B cell (primary cell): ENCODE measurements at regions not wholly inside any gene's neighbourhood (a gene's known extent, or its start where the extent isn't known, plus 50 kb on each side); places are given as distances from the start of the nearest gene placed in this dataset.

Experiments
- ATAC-seq: fragments of 200-7000 bp; cut with Tn5 transposase; one replicate; pipeline ENCODE4 v1.10.0; 2021; ENCODE audit warnings: low read depth, mild to moderate bottlenecking, moderate number of reproducible peaks, moderate library complexity
- CTCF ChIA-PET: fragments of 350-600 bp; sonication (Branson Sonifier 250); formaldehyde crosslinking; loops from one replicate; lab custom pipeline; 2021; ENCODE audit warnings: antibody characterized with exemption, inconsistent platforms; lab: Charles Lee
- POLR2A ChIA-PET: fragments of 350-600 bp; sonication (Branson Sonifier 250); formaldehyde crosslinking; loops from one replicate; lab custom pipeline; 2021; ENCODE audit warnings: antibody characterized with exemption; lab: Charles Lee
- DNase-seq: peaks from one replicate; pipeline ENCODE4 v3.0.0; 2013
- H2AFZ ChIP-seq: 2 replicates; pipeline ENCODE4 v1.6.1; 2012; ENCODE audit warnings: mild to moderate bottlenecking, low read depth, low read length; ENCODE audit not compliant: insufficient read depth, poor library complexity, severe bottlenecking
- H3K27ac ChIP-seq, 2 donors: 1 replicate in 1 of 2; 2 replicates in 1 of 2; pipeline ENCODE4 v1.5.1; 2012 to 2013; ENCODE audit warnings: low read length in 2 of 2, mild to moderate bottlenecking in 2 of 2, moderate library complexity in 1 of 2
- H3K27me3 ChIP-seq, 4 experiments: fragments of 200-600 bp in 1 of 4; sonication (generic) in 1 of 4; replicated peaks in 1 of 4; 1 replicate in 2 of 4; 2 replicates in 2 of 4; pipeline versions ENCODE4 v1.6.1 to v1.7.0; 2013 to 2016; ENCODE audit warnings: low read length in 3 of 4, mild to moderate bottlenecking in 2 of 4, mixed read lengths in 1 of 4, moderate library complexity in 1 of 4; ENCODE audit not compliant: insufficient read depth in 4 of 4, control insufficient read depth in 3 of 4; ENCODE audit errors: control extremely low read depth in 1 of 4
- H3K36me3 ChIP-seq, 2 experiments: replicated peaks in 1 of 2; 1 replicate in 1 of 2; 2 replicates in 1 of 2; pipeline versions ENCODE4 v1.6.1 to v1.7.1; 2013; ENCODE audit warnings: low read length in 1 of 2; ENCODE audit not compliant: insufficient read depth in 2 of 2, control insufficient read depth in 1 of 2; ENCODE audit errors: control extremely low read depth in 1 of 2, extremely low read depth in 1 of 2
- H3K4me1 ChIP-seq, 2 donors: fragments of 200-600 bp in 1 of 2; sonication (generic) in 1 of 2; 1 replicate in 1 of 2; 2 replicates in 1 of 2; pipeline versions ENCODE4 v1.5.1 to v1.6.1; 2013 to 2017; ENCODE audit warnings: low read length in 2 of 2; ENCODE audit not compliant: control insufficient read depth in 2 of 2, insufficient read depth in 2 of 2
- H3K4me2 ChIP-seq: replicated peaks from 2 replicates; pipeline ENCODE3; 2012; ENCODE audit warnings: mild to moderate bottlenecking, low read depth, low read length; ENCODE audit not compliant: poor library complexity, severe bottlenecking
- H3K4me3 ChIP-seq, 5 experiments: fragments of 200-600 bp in 1 of 5; sonication (generic) in 1 of 5; 1 replicate in 3 of 5; 2 replicates in 2 of 5; pipeline versions ENCODE4 v1.5.1 to v1.7.0; 2011 to 2016; ENCODE audit warnings: low read length in 4 of 5, mild to moderate bottlenecking in 4 of 5, low read depth in 2 of 5, control low read depth in 1 of 5, moderate library complexity in 1 of 5; ENCODE audit not compliant: insufficient read depth in 1 of 5; ENCODE audit errors: control extremely low read depth in 1 of 5, extremely low read depth in 1 of 5
- H3K79me2 ChIP-seq: fragments of 200-600 bp; sonication (generic); one replicate; pipeline ENCODE4 v1.6.0; 2016; ENCODE audit warnings: low read length; ENCODE audit not compliant: control insufficient read depth, insufficient read depth
- H3K9ac ChIP-seq: fragments of 200-600 bp; sonication (generic); 2 replicates; pipeline ENCODE4 v1.6.1; 2017; ENCODE audit warnings: mild to moderate bottlenecking, low read length, moderate library complexity
- H3K9me3 ChIP-seq, 3 donors: one replicate each; pipeline versions ENCODE4 v1.6.1 to v1.7.1; 2013; ENCODE audit warnings: low read length in 2 of 3; ENCODE audit not compliant: control insufficient read depth in 2 of 3, insufficient read depth in 1 of 3; ENCODE audit errors: control extremely low read depth in 1 of 3
- H4K20me1 ChIP-seq: 2 replicates; pipeline ENCODE4 v1.6.0; 2012; ENCODE audit warnings: mild to moderate bottlenecking, low read length; ENCODE audit not compliant: insufficient read depth, control insufficient read depth, poor library complexity, severe bottlenecking
- H3K27ac Mint-ChIP-seq: one replicate; pipeline ENCODE4 v1.8.0; 2021; ENCODE audit warnings: mixed read lengths
- H3K27me3 Mint-ChIP-seq: one replicate; pipeline ENCODE4 v1.8.0; 2021; ENCODE audit warnings: mixed read lengths
- H3K4me1 Mint-ChIP-seq: one replicate; pipeline ENCODE4 v1.8.0; 2021; ENCODE audit warnings: mixed read lengths
- H3K4me3 Mint-ChIP-seq: one replicate; pipeline ENCODE4 v1.8.0; 2021; ENCODE audit warnings: mixed read lengths
- H3K9me3 Mint-ChIP-seq: one replicate; pipeline ENCODE4 v1.8.0; 2022; ENCODE audit warnings: mixed read lengths; ENCODE audit not compliant: insufficient read depth
- CTCF ChIP-seq: fragments of 200-600 bp; IDR thresholded peaks from one replicate; pipeline ENCODE4 v1.8.0; 2022; ENCODE audit warnings: antibody characterized with exemption, mild to moderate bottlenecking
- EZH2 ChIP-seq: IDR thresholded peaks from 2 replicates; pipeline ENCODE4 v1.6.1; 2012; ENCODE audit warnings: borderline replicate concordance, low read depth, mild to moderate bottlenecking, moderate library complexity, low read length; ENCODE audit not compliant: insufficient read depth, poor library complexity, severe bottlenecking
- WGBS: methylation state at CpG from one replicate; pipeline ENCODE4 v1.1.5; 2013; ENCODE audit warnings: missing lambda C conversion rate; ENCODE audit not compliant: insufficient coverage; 5-methylcytosine and 5-hydroxymethylcytosine counted together
- intact Hi-C: fragments of 100-400 bp; cut with micrococcal nuclease; formaldehyde crosslinking; loops from one replicate; pipeline ENCODE4 v1.10.0; 2022

DNA sequence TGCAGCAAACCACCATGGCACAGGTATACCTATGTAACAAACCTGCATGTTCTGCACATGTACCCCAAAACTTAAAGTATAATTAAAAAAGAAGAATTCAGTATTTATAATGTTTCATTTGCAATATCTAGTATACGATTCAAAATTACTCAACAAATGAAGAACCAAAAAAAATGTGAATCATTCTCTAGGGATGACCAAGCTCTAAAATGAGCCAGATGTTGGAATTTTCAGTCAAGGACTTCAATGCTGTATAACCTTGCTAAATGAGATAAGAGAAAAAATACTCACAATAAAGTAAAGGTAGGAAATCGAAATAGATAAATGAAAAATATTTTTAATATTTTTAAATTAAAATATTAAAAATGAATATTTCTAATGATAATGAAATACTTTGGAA, 108.7 kb upstream of the ADRA1B start:
- no peak overlapping the region for H2AFZ ChIP-seq
- H3K4me1 ChIP-seq, result peaks cover 9 to 10% of the 10 kb centered on the region in 2 donors
- DNase-seq (no peak), ATAC-seq (no peak)
- intact Hi-C loops, result no loop called here
- TF ChIP-seq CTCF, result no peak
- no peak for TF ChIP-seq EZH2
- no CpG with 5 or more reads among the region's 2 CpGs for WGBS
- ChIA-PET CTCF (no interaction called here), POLR2A (no interaction called here)
- H3K27me3 ChIP-seq, result no peaks in the 10 kb centered on the region
- no peaks in the 10 kb centered on the region for H4K20me1 ChIP-seq
- peaks cover 11% of the 10 kb centered on the region for H3K27me3 Mint-ChIP-seq
- H3K9me3 ChIP-seq, result peaks cover 0 to 3% (median 3%) of the 10 kb centered on the region in 3 donors
- H3K9ac ChIP-seq, result no peak overlapping the region
- H3K4me3 ChIP-seq, result no peak overlapping the region
- no peaks in the 10 kb centered on the region for H3K9me3 Mint-ChIP-seq
- H3K4me1 Mint-ChIP-seq, result peaks cover 10% of the 10 kb centered on the region
- no peak overlapping the region for H3K4me2 ChIP-seq
- H3K27ac ChIP-seq, result no peak overlapping the region
- H3K27ac Mint-ChIP-seq, result no peak overlapping the region
- no peaks in the 10 kb centered on the region for H3K36me3 ChIP-seq
- no peak overlapping the region for H3K4me3 Mint-ChIP-seq
- no peaks in the 10 kb centered on the region for H3K79me2 ChIP-seq

DNA sequence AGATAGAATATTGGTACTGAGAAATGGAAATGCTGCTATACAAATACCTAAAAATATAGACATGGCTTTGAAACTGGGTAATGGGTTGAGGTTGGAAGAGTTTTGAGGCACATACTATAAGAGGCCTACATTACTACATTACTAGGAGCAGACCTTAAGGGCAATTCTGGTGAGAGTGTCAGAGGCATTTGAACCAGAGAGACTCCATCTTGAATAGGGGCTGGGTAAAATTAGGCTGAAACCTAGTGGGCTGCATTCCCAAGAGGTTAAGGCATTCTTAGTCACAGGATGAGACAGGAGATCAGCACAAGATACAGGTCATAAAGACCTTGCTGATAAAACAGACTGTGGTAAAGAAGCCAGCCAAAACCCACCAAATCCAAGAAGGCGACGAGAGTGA, 104.6 kb upstream of the ADRA1B start:
- no CpG with 5 or more reads among the region's 2 CpGs for WGBS

More for the DNA sequence above, 104.6 kb upstream of the ADRA1B start:
- no peak for TF ChIP-seq CTCF
- TF ChIP-seq EZH2, result no peak
- DNase-seq, result no peak
- H2AFZ ChIP-seq, result no peak overlapping the region
- no peaks in the 10 kb centered on the region for H3K36me3 ChIP-seq
- ATAC-seq, result no peak
- no peaks in the 10 kb centered on the region for H3K4me1 ChIP-seq
- H3K9me3 ChIP-seq, result peaks cover 0 to 3% (median 3%) of the 10 kb centered on the region in 3 donors
- no peaks in the 10 kb centered on the region for H3K4me1 Mint-ChIP-seq
- no peaks in the 10 kb centered on the region for H4K20me1 ChIP-seq
- no peak overlapping the region for H3K27ac Mint-ChIP-seq
- H3K27me3 ChIP-seq, result no peaks in the 10 kb centered on the region
- peaks cover 4% of the 10 kb centered on the region for H3K27me3 Mint-ChIP-seq
- H3K9ac ChIP-seq, result no peak overlapping the region
- no peak overlapping the region for H3K4me3 Mint-ChIP-seq
- ChIA-PET POLR2A (no interaction called here), CTCF (interaction anchor here (1.1 kb wide), 1 partner anchor 9 kb away, joined by 5 read pairs; no protein-coding TSS in a partner anchor)
- intact Hi-C loops, result no loop called here
- no peak overlapping the region for H3K4me3 ChIP-seq
- H3K79me2 ChIP-seq, result no peaks in the 10 kb centered on the region
- H3K9me3 Mint-ChIP-seq, result no peaks in the 10 kb centered on the region
- H3K4me2 ChIP-seq, result no peak overlapping the region
- H3K27ac ChIP-seq, result no peak overlapping the region
